NCI-H2196 treated with DMSO at 0.1 percent for 48 hours (cell line): ENCODE measurements at regions not wholly inside any gene's neighbourhood (a gene's known extent, or its start where the extent isn't known, plus 50 kb on each side); places are given as distances from the start of the nearest gene placed in this dataset.
A peak's percentile ranks its signal among the peaks of the same experiment; 100 is the strongest.
"Not testable (repeated sequence)": the region's sequence is repeated elsewhere in the genome, so short reads cannot be mapped to it uniquely, and the experiment has no call there.

ENCODE experiments used
- DNase-seq: peaks from one replicate; lab custom pipeline; 2025; ENCODE audit not compliant: unreplicated experiment; lab: John Stamatoyannopoulos, UW

- DNase-seq: no peak
Measured at GRCh38 chr15:81779181-81779580, 266.6 kb downstream of the MEX3B start.

- DNase-seq: no peak
Measured at GRCh38 chr15:81777546-81777945, 268.3 kb downstream of the MEX3B start.

- DNase-seq: no peak
Measured at GRCh38 chr15:81776976-81777375, 268.8 kb downstream of the MEX3B start.

- not testable (repeated sequence) for DNase-seq
Measured at GRCh38 chr15:81775779-81776178, 270.0 kb downstream of the MEX3B start.

- DNase-seq: no peak
Measured at GRCh38 chr15:81774309-81774708, 271.5 kb downstream of the MEX3B start.

GRCh38 chr15:81768773-81769172, 277.0 kb downstream of the MEX3B start:
- no peak for DNase-seq

GRCh38 chr15:81766829-81767475, 278.9 kb downstream of the MEX3B start:
- DNase-seq: no peak

- DNase-seq: no peak
Measured at GRCh38 chr15:81765816-81766215, 280.0 kb downstream of the MEX3B start.

GRCh38 chr15:81763304-81763703, 282.5 kb downstream of the MEX3B start:
- DNase-seq: no peak

GRCh38 chr15:81760686-81761085, 285.1 kb downstream of the MEX3B start:
- no peak for DNase-seq

- DNase-seq: no peak
Measured at GRCh38 chr15:81758818-81759284, 287.0 kb downstream of the MEX3B start.

- no peak for DNase-seq
Measured at GRCh38 chr15:81755626-81756025, 290.2 kb downstream of the MEX3B start.

GRCh38 chr15:81754078-81754477, 291.7 kb downstream of the MEX3B start:
- no peak for DNase-seq

GRCh38 chr15:81752974-81753373, 292.8 kb downstream of the MEX3B start:
- DNase-seq: no peak

- peak; percentile 32 for DNase-seq
Measured at GRCh38 chr15:81752546-81752942, 293.3 kb downstream of the MEX3B start.

GRCh38 chr15:81751816-81752545, 293.8 kb downstream of the MEX3B start:
- no peak for DNase-seq

GRCh38 chr15:81751256-81751655, 294.6 kb downstream of the MEX3B start:
- no peak for DNase-seq

- DNase-seq: no peak
Measured at GRCh38 chr15:81749716-81750375, 296.0 kb downstream of the MEX3B start.

GRCh38 chr15:81747482-81747881, 298.3 kb downstream of the MEX3B start:
- no peak for DNase-seq

- no peak for DNase-seq
Measured at GRCh38 chr15:81747026-81747425, 298.8 kb downstream of the MEX3B start.

GRCh38 chr15:81744364-81744763, 301.5 kb downstream of the MEX3B start:
- DNase-seq: no peak

- DNase-seq: no peak
Measured at GRCh38 chr15:81740416-81740815, 305.4 kb downstream of the MEX3B start.
